HFFc6 (cell line): ENCODE measurements at regions not wholly inside any gene's neighbourhood (a gene's known extent, or its start where the extent isn't known, plus 50 kb on each side); places are given as distances from the start of the nearest gene placed in this dataset. TPM values are rescaled to one million over a fixed set of nuclear protein-coding genes. Genes with fewer than 3 reads are reported as not detected.
"Not testable (repeated sequence)": the region's sequence is repeated elsewhere in the genome, so short reads cannot be mapped to it uniquely, and the experiment has no call there.

Experiments used
- DNase-seq: peaks from one replicate; pipeline ENCODE4 v3.0.0-alpha.2; 2018
- H3K27ac Mint-ChIP-seq: 2 replicates; pipeline ENCODE4 v1.8.0; 2020; ENCODE audit warnings: mild to moderate bottlenecking, mixed read lengths
- H3K27me3 Mint-ChIP-seq: 2 replicates; pipeline ENCODE4 v1.8.0; 2021; ENCODE audit warnings: mild to moderate bottlenecking, moderate library complexity, mixed read lengths; ENCODE audit not compliant: insufficient read depth
- H3K36me3 Mint-ChIP-seq: 2 replicates; pipeline ENCODE4 v1.8.0; 2021; ENCODE audit warnings: low read depth, mixed read lengths
- H3K4me1 Mint-ChIP-seq: 2 replicates; pipeline ENCODE4 v1.8.0; 2020; ENCODE audit warnings: low read depth, mixed read lengths
- H3K4me3 Mint-ChIP-seq: 2 replicates; pipeline ENCODE4 v1.8.0; 2020; ENCODE audit warnings: mild to moderate bottlenecking, moderate library complexity, mixed read lengths
- H3K9me3 Mint-ChIP-seq: 2 replicates; pipeline ENCODE4 v1.8.0; 2020; ENCODE audit warnings: mild to moderate bottlenecking, mixed read lengths
- CTCF ChIP-seq: fragments of 200-600 bp; sonication (generic); IDR thresholded peaks from 2 replicates; pipeline ENCODE4 v1.5.0; 2021; ENCODE audit warnings: antibody characterized with exemption, mild to moderate bottlenecking
- microRNA-seq: library from miRNA; unstranded; fragments of <30 nt; microRNA quantifications from one replicate; pipeline ENCODE4, GENCODE V29; 2019

GRCh38 chrX:73913580-73913979, 61.1 kb upstream of the XIST start:
- no peak overlapping the region for H3K4me3 Mint-ChIP-seq

DNA sequence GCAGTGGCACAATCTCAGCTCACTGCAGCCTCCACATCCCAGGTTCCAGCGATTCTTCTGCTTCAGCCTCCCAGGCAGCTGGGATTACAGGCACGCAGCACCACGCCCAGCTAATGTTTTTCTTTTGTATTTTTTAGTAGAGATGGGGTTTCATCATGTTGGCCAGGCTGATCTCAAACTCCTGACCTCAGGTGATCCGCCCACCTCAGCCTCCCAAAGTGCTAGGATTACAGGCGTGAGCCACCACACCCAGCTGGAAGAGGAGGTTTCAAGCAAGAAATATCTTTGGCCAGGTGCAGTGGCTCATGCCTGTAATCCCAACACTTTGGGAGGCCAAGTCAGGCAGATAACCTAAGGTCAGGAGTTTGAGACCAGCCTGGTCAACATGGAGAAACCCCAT, 59.4 kb upstream of the XIST start:
- H3K27me3 Mint-ChIP-seq, DNase-seq, H3K36me3 Mint-ChIP-seq, H3K4me3 Mint-ChIP-seq, H3K27ac Mint-ChIP-seq, H3K9me3 Mint-ChIP-seq: not testable (repeated sequence)
- H3K4me1 Mint-ChIP-seq, result peaks cover 21% of the 10 kb centered on the region

More at GRCh38 chrX:73913580-73913979, 61.1 kb upstream of the XIST start:
- DNase-seq, result peak; percentile 2
- H3K27me3 Mint-ChIP-seq, result no peaks in the 10 kb centered on the region
- no peak overlapping the region for H3K27ac Mint-ChIP-seq
- H3K36me3 Mint-ChIP-seq, result no peaks in the 10 kb centered on the region
- H3K9me3 Mint-ChIP-seq, result no peaks in the 10 kb centered on the region
- no peak for TF ChIP-seq CTCF
- H3K4me1 Mint-ChIP-seq, result peaks cover 38% of the 10 kb centered on the region

DNA sequence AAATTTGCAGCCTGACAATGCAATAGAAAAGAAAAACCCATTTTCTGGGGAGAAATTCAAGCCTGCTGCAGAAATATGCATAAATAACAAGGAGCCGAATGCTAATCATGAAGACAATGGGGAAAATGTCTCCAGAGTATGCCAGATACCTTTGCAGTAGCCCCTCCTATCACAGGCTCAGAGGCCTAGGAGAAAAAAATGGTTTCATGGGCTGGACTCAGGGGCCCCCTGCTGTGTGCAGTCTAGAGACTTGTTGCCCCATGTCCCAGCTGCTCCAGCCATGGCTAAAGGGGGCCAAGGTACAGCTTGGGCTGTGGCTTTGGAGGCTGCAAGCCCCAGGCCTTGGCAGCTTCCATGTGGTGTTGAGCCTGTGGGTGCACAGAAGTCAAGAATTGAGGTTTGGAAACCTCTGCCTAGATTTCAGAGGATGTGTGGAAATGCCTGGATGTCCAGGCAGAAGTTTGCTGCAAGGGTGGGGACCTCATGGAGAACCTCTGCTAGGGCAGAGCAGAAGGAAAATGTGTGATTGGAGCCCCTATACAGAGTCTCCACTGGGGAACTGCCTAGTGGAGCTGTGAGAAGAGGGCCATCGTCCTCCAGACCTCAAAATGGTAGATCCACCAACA, 53.3 kb upstream of the XIST start:
- peaks cover 14% of the 10 kb centered on the region for H3K9me3 Mint-ChIP-seq
- not testable (repeated sequence) for H3K4me3 Mint-ChIP-seq, H3K36me3 Mint-ChIP-seq, H3K4me1 Mint-ChIP-seq, DNase-seq, H3K27me3 Mint-ChIP-seq, H3K27ac Mint-ChIP-seq

- H3K9me3 Mint-ChIP-seq, result peaks cover 14% of the 10 kb centered on the region
- peaks cover 2% of the 10 kb centered on the region for H3K27me3 Mint-ChIP-seq
- peaks cover 6% of the 10 kb centered on the region; the same call in 1 of the 2 replicates for H3K36me3 Mint-ChIP-seq
- DNase-seq, result no peak
- no peak overlapping the region for H3K27ac Mint-ChIP-seq
- H3K4me1 Mint-ChIP-seq, result no peaks in the 10 kb centered on the region
- no peak for TF ChIP-seq CTCF
- H3K4me3 Mint-ChIP-seq, result no peak overlapping the region
Measured at GRCh38 chrX:73903941-73904340, 51.4 kb upstream of the XIST start.

Small RNAs in the stretch of these regions (microRNA-seq; reads per million reads assigned to microRNA genes)
- gene MIR374B (not detected), gene MIR374C (not detected), gene MIR421 (253 reads per million, percentile 60 among the genes with 10 or more reads in this experiment)
